Right lobe of liver (tissue), 6 donors: ENCODE measurements at regions not wholly inside any gene's neighbourhood (a gene's known extent, or its start where the extent isn't known, plus 50 kb on each side); places are given as distances from the start of the nearest gene placed in this dataset.

Experiments
- ATAC-seq, 4 donors: fragments of 200-7000 bp; cut with Tn5 transposase; one replicate each; pipeline ENCODE4 v1.9.1; 2020; ENCODE audit warnings: mild to moderate bottlenecking in 4 of 4, moderate library complexity in 4 of 4
- DNase-seq, 3 donors: peaks; one replicate each; pipeline ENCODE4 v3.0.0-alpha.2; 2020
- H3K27ac ChIP-seq, 3 donors: fragments of 200-600 bp; one replicate each; pipeline ENCODE4 v1.8.0; 2022
- H3K27me3 ChIP-seq, 2 donors: fragments of 200-600 bp; one replicate each; pipeline ENCODE4 v1.8.0; 2022
- H3K36me3 ChIP-seq, 4 donors: fragments of 200-600 bp; sonication (generic) in 1 of 4; one replicate each; pipeline versions ENCODE4 v1.5.1 to v1.8.0; 2017 to 2022; ENCODE audit warnings: control low read depth in 1 of 4
- H3K4me1 ChIP-seq, 4 donors: fragments of 200-600 bp; sonication (generic) in 1 of 4; one replicate each; pipeline versions ENCODE4 v1.5.1 to v1.8.0; 2017 to 2022; ENCODE audit warnings: control low read depth in 1 of 4
- H3K4me3 ChIP-seq, 3 donors: fragments of 200-600 bp; one replicate each; pipeline ENCODE4 v1.8.0; 2022
- H3K9me3 ChIP-seq, 4 donors: fragments of 200-600 bp; sonication (generic) in 1 of 4; one replicate each; pipeline versions ENCODE4 v1.5.1 to v1.8.0; 2017 to 2022; ENCODE audit warnings: control low read depth in 1 of 4
- POLR2A ChIP-seq: fragments of 450-650 bp; IDR thresholded peaks from one replicate; pipeline ENCODE4 v1.6.1; 2017; ENCODE audit warnings: antibody characterized with exemption, mild to moderate bottlenecking
- WGBS: methylation state at CpG from one replicate; pipeline ENCODE4 v1.1.6; 2018; ENCODE audit warnings: low coverage, low lambda C conversion rate; ENCODE audit not compliant: insufficient coverage; ENCODE audit errors: missing lambda C conversion rate; 5-methylcytosine and 5-hydroxymethylcytosine counted together
- intact Hi-C, 2 donors: fragments of 100-400 bp; cut with DNase I; formaldehyde crosslinking; loops; one replicate each; pipeline versions ENCODE4 v1.11.2 to v1.14.1; 2022
- TF ChIP-seq, protein P1 (sequence below), 4 donors: fragments of 200-600 bp in 3 of 4; fragments of 450-650 bp in 1 of 4; IDR thresholded peaks; one replicate each; pipeline versions ENCODE4 v1.5.1 to v1.8.0; 2016 to 2022; ENCODE audit warnings: antibody characterized with exemption in 4 of 4, mild to moderate bottlenecking in 2 of 4
- donor health status: DM: no; HTN: yes; CAD: no.
- donor health status: DM: no; HTN: no; CAD: no.
- donor health status: DM: no; HTN: no; CAD: no.
- donor health status: DM: no; HTN: yes; CAD: no.
- donor health status: DM: no; HTN: yes; CAD: no.

DNA sequence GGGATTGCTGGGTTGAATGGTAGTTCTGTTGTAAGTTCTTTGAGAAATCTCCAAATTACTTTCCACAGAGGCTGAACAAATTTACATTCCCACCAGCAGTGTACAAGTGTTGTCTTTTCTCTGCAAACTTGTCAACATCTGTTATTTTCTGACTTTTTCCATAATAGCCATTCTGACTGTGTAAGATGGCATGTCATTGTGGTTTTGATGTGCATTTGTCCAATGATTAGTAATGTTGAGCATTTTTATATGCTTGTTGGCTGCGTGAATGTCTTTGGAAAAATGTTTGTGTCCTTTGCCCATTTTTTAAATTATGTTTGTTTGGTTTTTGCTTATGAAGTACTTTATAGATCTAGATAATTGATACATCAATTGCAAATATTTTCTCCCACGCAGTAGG lies 1025.0 kb downstream of the JRKL start:
- no peaks in the 10 kb centered on the region for H3K4me1 ChIP-seq
- TF ChIP-seq POLR2A: no peak
- TF ChIP-seq, protein P1, sequence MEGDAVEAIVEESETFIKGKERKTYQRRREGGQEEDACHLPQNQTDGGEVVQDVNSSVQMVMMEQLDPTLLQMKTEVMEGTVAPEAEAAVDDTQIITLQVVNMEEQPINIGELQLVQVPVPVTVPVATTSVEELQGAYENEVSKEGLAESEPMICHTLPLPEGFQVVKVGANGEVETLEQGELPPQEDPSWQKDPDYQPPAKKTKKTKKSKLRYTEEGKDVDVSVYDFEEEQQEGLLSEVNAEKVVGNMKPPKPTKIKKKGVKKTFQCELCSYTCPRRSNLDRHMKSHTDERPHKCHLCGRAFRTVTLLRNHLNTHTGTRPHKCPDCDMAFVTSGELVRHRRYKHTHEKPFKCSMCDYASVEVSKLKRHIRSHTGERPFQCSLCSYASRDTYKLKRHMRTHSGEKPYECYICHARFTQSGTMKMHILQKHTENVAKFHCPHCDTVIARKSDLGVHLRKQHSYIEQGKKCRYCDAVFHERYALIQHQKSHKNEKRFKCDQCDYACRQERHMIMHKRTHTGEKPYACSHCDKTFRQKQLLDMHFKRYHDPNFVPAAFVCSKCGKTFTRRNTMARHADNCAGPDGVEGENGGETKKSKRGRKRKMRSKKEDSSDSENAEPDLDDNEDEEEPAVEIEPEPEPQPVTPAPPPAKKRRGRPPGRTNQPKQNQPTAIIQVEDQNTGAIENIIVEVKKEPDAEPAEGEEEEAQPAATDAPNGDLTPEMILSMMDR (IDR thresholded peaks at IDR 0.05): no peak
- intact Hi-C loops: no loop called here
- 24% methylated on average over 2 of the region's 2 CpGs for WGBS
- ATAC-seq (no peak), DNase-seq (no peak)
- no peaks in the 10 kb centered on the region for H3K36me3 ChIP-seq
- no peak overlapping the region for H3K4me3 ChIP-seq
- no peak overlapping the region for H3K27ac ChIP-seq
- no peaks in the 10 kb centered on the region for H3K9me3 ChIP-seq
- H3K27me3 ChIP-seq: no peaks in the 10 kb centered on the region

DNA sequence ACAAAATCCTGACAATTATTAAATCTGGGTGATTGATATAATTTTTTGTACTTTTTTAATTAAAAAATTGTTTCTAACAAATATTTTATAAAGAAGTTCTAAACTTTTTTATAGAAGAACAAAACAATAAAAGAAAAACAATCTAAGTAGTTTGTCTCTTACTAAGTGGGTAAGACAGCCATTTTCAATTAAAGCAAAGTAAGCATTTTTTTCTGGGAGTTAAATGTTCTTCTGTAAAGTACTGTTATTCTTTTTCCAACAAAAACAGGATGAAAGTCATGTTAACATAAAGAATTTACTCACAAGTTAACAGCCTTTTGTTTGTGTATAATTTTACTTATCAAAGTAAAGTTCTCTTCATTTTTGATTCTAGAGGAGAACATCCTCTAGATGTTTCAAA lies 1029.9 kb downstream of the JRKL start:
- no peak overlapping the region for H3K4me3 ChIP-seq
- ATAC-seq: no peak
- TF ChIP-seq, protein P1 (IDR thresholded peaks at IDR 0.05): no peak
- no peaks in the 10 kb centered on the region for H3K9me3 ChIP-seq
- no peaks in the 10 kb centered on the region for H3K27me3 ChIP-seq
- DNase-seq: no peak
- no peak overlapping the region for H3K27ac ChIP-seq
- no peaks in the 10 kb centered on the region for H3K4me1 ChIP-seq
- intact Hi-C loops: no loop called here
- no peaks in the 10 kb centered on the region for H3K36me3 ChIP-seq

- Histone ChIP-seq H3K27ac (no peak overlapping the region), H3K36me3 (no peaks in the 10 kb centered on the region), H3K4me3 (no peak overlapping the region), H3K27me3 (no peaks in the 10 kb centered on the region), H3K9me3 (no peaks in the 10 kb centered on the region), H3K4me1 (no peaks in the 10 kb centered on the region)
- no peak for DNase-seq
- WGBS: 56% methylated on average over 2 of the region's 2 CpGs
- intact Hi-C loops: no loop called here
- TF ChIP-seq POLR2A: no peak
- TF ChIP-seq, protein P1 (IDR thresholded peaks at IDR 0.05): no peak
- ATAC-seq: no peak
Observed at GRCh38 chr11:97428247-97428790, 1038.5 kb downstream of the JRKL start.

- ATAC-seq (no peak), DNase-seq (no peak)
- no peaks in the 10 kb centered on the region for H3K27me3 ChIP-seq
- H3K27ac ChIP-seq: no peak overlapping the region
- intact Hi-C loops: no loop called here
- no peaks in the 10 kb centered on the region for H3K36me3 ChIP-seq
- no peak overlapping the region for H3K4me3 ChIP-seq
- 4% methylated on average over 3 of the region's 3 CpGs for WGBS
- TF ChIP-seq, protein P1 (IDR thresholded peaks at IDR 0.05): no peak
- no peak for TF ChIP-seq POLR2A
- no peaks in the 10 kb centered on the region for H3K9me3 ChIP-seq
- H3K4me1 ChIP-seq: no peaks in the 10 kb centered on the region
Observed at GRCh38 chr11:97430877-97431276, 1041.1 kb downstream of the JRKL start.

DNA sequence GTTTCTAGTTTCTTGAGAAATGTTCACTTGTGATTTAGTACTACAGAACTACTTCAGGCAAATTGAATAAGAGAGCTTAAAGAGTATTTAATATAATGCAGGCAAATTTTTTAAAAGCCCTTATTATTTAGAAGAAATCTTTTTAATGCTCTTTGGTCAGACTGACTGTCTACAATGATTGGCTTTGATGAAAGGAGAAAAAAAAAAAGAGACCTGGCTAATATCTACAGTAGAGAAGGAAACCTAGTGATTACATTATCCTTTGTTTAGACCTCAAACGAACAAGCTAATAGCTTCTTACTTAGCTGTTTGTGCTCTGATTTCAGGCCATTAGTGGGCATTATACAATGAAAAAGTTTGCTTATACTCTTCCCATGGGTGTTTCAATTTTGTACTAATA lies 1043.1 kb downstream of the JRKL start:
- H3K9me3 ChIP-seq: no peaks in the 10 kb centered on the region
- H3K36me3 ChIP-seq: no peaks in the 10 kb centered on the region
- no peak overlapping the region for H3K27ac ChIP-seq
- 12% methylated on average over 1 of the region's 1 CpG for WGBS
- ATAC-seq (no peak), DNase-seq (no peak)
- H3K27me3 ChIP-seq: no peaks in the 10 kb centered on the region
- TF ChIP-seq POLR2A: no peak
- TF ChIP-seq, protein P1 (IDR thresholded peaks at IDR 0.05): no peak
- intact Hi-C loops: no loop called here
- no peak overlapping the region for H3K4me3 ChIP-seq
- H3K4me1 ChIP-seq: no peaks in the 10 kb centered on the region
